B cell (primary cell): ENCODE measurements at regions not wholly inside any gene's neighbourhood (a gene's known extent, or its start where the extent isn't known, plus 50 kb on each side); places are given as distances from the start of the nearest gene placed in this dataset.

ENCODE experiments used
- ATAC-seq: fragments of 200-7000 bp; cut with Tn5 transposase; one replicate; pipeline ENCODE4 v1.10.0; 2021; ENCODE audit warnings: low read depth, mild to moderate bottlenecking, moderate number of reproducible peaks, moderate library complexity
- CTCF ChIA-PET: fragments of 350-600 bp; sonication (Branson Sonifier 250); formaldehyde crosslinking; loops from one replicate; lab custom pipeline; 2021; ENCODE audit warnings: antibody characterized with exemption, inconsistent platforms; lab: Charles Lee
- POLR2A ChIA-PET: fragments of 350-600 bp; sonication (Branson Sonifier 250); formaldehyde crosslinking; loops from one replicate; lab custom pipeline; 2021; ENCODE audit warnings: antibody characterized with exemption; lab: Charles Lee
- DNase-seq: peaks from one replicate; pipeline ENCODE4 v3.0.0; 2013
- H2AFZ ChIP-seq: 2 replicates; pipeline ENCODE4 v1.6.1; 2012; ENCODE audit warnings: mild to moderate bottlenecking, low read depth, low read length; ENCODE audit not compliant: insufficient read depth, poor library complexity, severe bottlenecking
- H3K27ac ChIP-seq, 2 donors: 1 replicate in 1 of 2; 2 replicates in 1 of 2; pipeline ENCODE4 v1.5.1; 2012 to 2013; ENCODE audit warnings: low read length in 2 of 2, mild to moderate bottlenecking in 2 of 2, moderate library complexity in 1 of 2
- H3K27me3 ChIP-seq, 4 experiments: fragments of 200-600 bp in 1 of 4; sonication (generic) in 1 of 4; replicated peaks in 1 of 4; 1 replicate in 2 of 4; 2 replicates in 2 of 4; pipeline versions ENCODE4 v1.6.1 to v1.7.0; 2013 to 2016; ENCODE audit warnings: low read length in 3 of 4, mild to moderate bottlenecking in 2 of 4, mixed read lengths in 1 of 4, moderate library complexity in 1 of 4; ENCODE audit not compliant: insufficient read depth in 4 of 4, control insufficient read depth in 3 of 4; ENCODE audit errors: control extremely low read depth in 1 of 4
- H3K36me3 ChIP-seq, 2 experiments: replicated peaks in 1 of 2; 1 replicate in 1 of 2; 2 replicates in 1 of 2; pipeline versions ENCODE4 v1.6.1 to v1.7.1; 2013; ENCODE audit warnings: low read length in 1 of 2; ENCODE audit not compliant: insufficient read depth in 2 of 2, control insufficient read depth in 1 of 2; ENCODE audit errors: control extremely low read depth in 1 of 2, extremely low read depth in 1 of 2
- H3K4me1 ChIP-seq, 2 donors: fragments of 200-600 bp in 1 of 2; sonication (generic) in 1 of 2; 1 replicate in 1 of 2; 2 replicates in 1 of 2; pipeline versions ENCODE4 v1.5.1 to v1.6.1; 2013 to 2017; ENCODE audit warnings: low read length in 2 of 2; ENCODE audit not compliant: control insufficient read depth in 2 of 2, insufficient read depth in 2 of 2
- H3K4me2 ChIP-seq: replicated peaks from 2 replicates; pipeline ENCODE3; 2012; ENCODE audit warnings: mild to moderate bottlenecking, low read depth, low read length; ENCODE audit not compliant: poor library complexity, severe bottlenecking
- H3K4me3 ChIP-seq, 5 experiments: fragments of 200-600 bp in 1 of 5; sonication (generic) in 1 of 5; 1 replicate in 3 of 5; 2 replicates in 2 of 5; pipeline versions ENCODE4 v1.5.1 to v1.7.0; 2011 to 2016; ENCODE audit warnings: low read length in 4 of 5, mild to moderate bottlenecking in 4 of 5, low read depth in 2 of 5, control low read depth in 1 of 5, moderate library complexity in 1 of 5; ENCODE audit not compliant: insufficient read depth in 1 of 5; ENCODE audit errors: control extremely low read depth in 1 of 5, extremely low read depth in 1 of 5
- H3K79me2 ChIP-seq: fragments of 200-600 bp; sonication (generic); one replicate; pipeline ENCODE4 v1.6.0; 2016; ENCODE audit warnings: low read length; ENCODE audit not compliant: control insufficient read depth, insufficient read depth
- H3K9ac ChIP-seq: fragments of 200-600 bp; sonication (generic); 2 replicates; pipeline ENCODE4 v1.6.1; 2017; ENCODE audit warnings: mild to moderate bottlenecking, low read length, moderate library complexity
- H3K9me3 ChIP-seq, 3 donors: one replicate each; pipeline versions ENCODE4 v1.6.1 to v1.7.1; 2013; ENCODE audit warnings: low read length in 2 of 3; ENCODE audit not compliant: control insufficient read depth in 2 of 3, insufficient read depth in 1 of 3; ENCODE audit errors: control extremely low read depth in 1 of 3
- H4K20me1 ChIP-seq: 2 replicates; pipeline ENCODE4 v1.6.0; 2012; ENCODE audit warnings: mild to moderate bottlenecking, low read length; ENCODE audit not compliant: insufficient read depth, control insufficient read depth, poor library complexity, severe bottlenecking
- H3K27ac Mint-ChIP-seq: one replicate; pipeline ENCODE4 v1.8.0; 2021; ENCODE audit warnings: mixed read lengths
- H3K27me3 Mint-ChIP-seq: one replicate; pipeline ENCODE4 v1.8.0; 2021; ENCODE audit warnings: mixed read lengths
- H3K4me1 Mint-ChIP-seq: one replicate; pipeline ENCODE4 v1.8.0; 2021; ENCODE audit warnings: mixed read lengths
- H3K4me3 Mint-ChIP-seq: one replicate; pipeline ENCODE4 v1.8.0; 2021; ENCODE audit warnings: mixed read lengths
- H3K9me3 Mint-ChIP-seq: one replicate; pipeline ENCODE4 v1.8.0; 2022; ENCODE audit warnings: mixed read lengths; ENCODE audit not compliant: insufficient read depth
- EZH2 ChIP-seq: IDR thresholded peaks from 2 replicates; pipeline ENCODE4 v1.6.1; 2012; ENCODE audit warnings: borderline replicate concordance, low read depth, mild to moderate bottlenecking, moderate library complexity, low read length; ENCODE audit not compliant: insufficient read depth, poor library complexity, severe bottlenecking
- WGBS: methylation state at CpG from one replicate; pipeline ENCODE4 v1.1.5; 2013; ENCODE audit warnings: missing lambda C conversion rate; ENCODE audit not compliant: insufficient coverage; 5-methylcytosine and 5-hydroxymethylcytosine counted together
- intact Hi-C: fragments of 100-400 bp; cut with micrococcal nuclease; formaldehyde crosslinking; loops from one replicate; pipeline ENCODE4 v1.10.0; 2022
- TF ChIP-seq, protein P1 (sequence below): fragments of 200-600 bp; IDR thresholded peaks from one replicate; pipeline ENCODE4 v1.8.0; 2022; ENCODE audit warnings: antibody characterized with exemption, mild to moderate bottlenecking

DNA sequence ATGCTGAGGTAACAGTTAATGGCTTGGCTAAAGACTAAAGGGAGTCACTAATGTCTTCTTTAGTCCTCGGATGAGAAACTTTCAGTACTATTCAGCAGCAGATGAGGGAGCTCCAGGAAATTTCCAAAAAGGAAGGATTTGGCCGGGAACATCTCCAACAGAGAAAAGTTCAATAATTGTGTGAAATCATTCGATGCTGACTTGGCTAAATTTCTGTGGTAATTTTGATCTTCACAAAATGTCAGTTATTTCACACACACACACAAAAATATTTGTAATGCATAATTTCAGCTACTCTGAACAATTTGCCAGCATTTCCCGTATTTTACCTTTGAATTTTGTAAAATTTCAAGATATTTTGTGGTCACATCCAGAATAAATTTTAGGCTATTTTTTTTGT is 462.8 kb upstream of the MDFIC2 start:
- peaks cover 0 to 2% (median 0%) of the 10 kb centered on the region in 3 donors for H3K9me3 ChIP-seq
- no peak overlapping the region for H3K27ac Mint-ChIP-seq
- H4K20me1 ChIP-seq = no peaks in the 10 kb centered on the region
- no peak for TF ChIP-seq EZH2
- H3K27me3 ChIP-seq = no peaks in the 10 kb centered on the region
- no peaks in the 10 kb centered on the region for H3K9me3 Mint-ChIP-seq
- ATAC-seq = no peak
- H3K4me3 Mint-ChIP-seq = no peak overlapping the region
- intact Hi-C loops = no loop called here
- DNase-seq = no peak
- CTCF ChIA-PET = no interaction called here
- H3K27ac ChIP-seq = no peak overlapping the region
- H3K79me2 ChIP-seq = no peaks in the 10 kb centered on the region
- H3K27me3 Mint-ChIP-seq = peaks cover 28% of the 10 kb centered on the region
- H2AFZ ChIP-seq = no peak overlapping the region
- WGBS = 100% methylated on average over 1 of the region's 4 CpGs
- H3K4me1 ChIP-seq = no peaks in the 10 kb centered on the region
- no peak overlapping the region for H3K4me3 ChIP-seq
- no peaks in the 10 kb centered on the region for H3K4me1 Mint-ChIP-seq
- POLR2A ChIA-PET = no interaction called here
- H3K9ac ChIP-seq = no peak overlapping the region
- H3K36me3 ChIP-seq = no peaks in the 10 kb centered on the region
- no peak overlapping the region for H3K4me2 ChIP-seq

DNA sequence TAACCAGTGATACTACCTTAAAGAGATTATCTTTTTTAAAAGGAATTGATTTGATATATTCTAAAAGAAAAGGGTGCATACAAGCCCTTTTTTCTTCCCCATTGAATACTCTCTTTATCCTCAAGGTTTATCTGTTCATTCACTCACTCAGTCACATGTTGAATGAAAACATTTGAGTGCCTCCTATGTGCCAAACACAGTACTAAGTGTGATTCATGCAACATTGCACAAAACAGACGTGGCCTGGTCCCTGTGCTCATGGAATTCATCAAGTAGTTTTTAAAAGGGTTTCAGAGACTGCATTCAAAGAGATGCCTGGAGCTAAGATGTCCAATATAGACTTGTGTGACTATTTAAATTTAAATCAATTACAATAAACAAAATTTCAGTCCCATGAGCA is 462.2 kb upstream of the MDFIC2 start:
- DNase-seq = no peak
- TF ChIP-seq, protein P1, sequence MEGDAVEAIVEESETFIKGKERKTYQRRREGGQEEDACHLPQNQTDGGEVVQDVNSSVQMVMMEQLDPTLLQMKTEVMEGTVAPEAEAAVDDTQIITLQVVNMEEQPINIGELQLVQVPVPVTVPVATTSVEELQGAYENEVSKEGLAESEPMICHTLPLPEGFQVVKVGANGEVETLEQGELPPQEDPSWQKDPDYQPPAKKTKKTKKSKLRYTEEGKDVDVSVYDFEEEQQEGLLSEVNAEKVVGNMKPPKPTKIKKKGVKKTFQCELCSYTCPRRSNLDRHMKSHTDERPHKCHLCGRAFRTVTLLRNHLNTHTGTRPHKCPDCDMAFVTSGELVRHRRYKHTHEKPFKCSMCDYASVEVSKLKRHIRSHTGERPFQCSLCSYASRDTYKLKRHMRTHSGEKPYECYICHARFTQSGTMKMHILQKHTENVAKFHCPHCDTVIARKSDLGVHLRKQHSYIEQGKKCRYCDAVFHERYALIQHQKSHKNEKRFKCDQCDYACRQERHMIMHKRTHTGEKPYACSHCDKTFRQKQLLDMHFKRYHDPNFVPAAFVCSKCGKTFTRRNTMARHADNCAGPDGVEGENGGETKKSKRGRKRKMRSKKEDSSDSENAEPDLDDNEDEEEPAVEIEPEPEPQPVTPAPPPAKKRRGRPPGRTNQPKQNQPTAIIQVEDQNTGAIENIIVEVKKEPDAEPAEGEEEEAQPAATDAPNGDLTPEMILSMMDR = no peak
- no peak for TF ChIP-seq EZH2
- H3K9ac ChIP-seq = no peak overlapping the region
- no peaks in the 10 kb centered on the region for H3K4me1 ChIP-seq
- Mint-ChIP-seq H3K27ac (no peak overlapping the region), H3K27me3 (peaks cover 28% of the 10 kb centered on the region), H3K4me3 (no peak overlapping the region), H3K4me1 (no peaks in the 10 kb centered on the region), H3K9me3 (no peaks in the 10 kb centered on the region)
- no peaks in the 10 kb centered on the region for H3K36me3 ChIP-seq
- intact Hi-C loops = no loop called here
- WGBS = 60% methylated on average over 1 of the region's 1 CpG
- H2AFZ ChIP-seq = no peak overlapping the region
- no peak overlapping the region for H3K27ac ChIP-seq
- no peaks in the 10 kb centered on the region for H3K79me2 ChIP-seq
- H3K9me3 ChIP-seq = peaks cover 0 to 2% (median 0%) of the 10 kb centered on the region in 3 donors
- no peaks in the 10 kb centered on the region for H3K27me3 ChIP-seq
- ChIA-PET CTCF (no interaction called here), POLR2A (no interaction called here)
- no peak overlapping the region for H3K4me3 ChIP-seq
- no peaks in the 10 kb centered on the region for H4K20me1 ChIP-seq
- H3K4me2 ChIP-seq = no peak overlapping the region
- ATAC-seq = no peak
